ENCODE measurements at regions not wholly inside any gene's neighbourhood (a gene's known extent, or its start where the extent isn't known, plus 50 kb on each side); places are given as distances from the start of the nearest gene placed in this dataset.

DNA sequence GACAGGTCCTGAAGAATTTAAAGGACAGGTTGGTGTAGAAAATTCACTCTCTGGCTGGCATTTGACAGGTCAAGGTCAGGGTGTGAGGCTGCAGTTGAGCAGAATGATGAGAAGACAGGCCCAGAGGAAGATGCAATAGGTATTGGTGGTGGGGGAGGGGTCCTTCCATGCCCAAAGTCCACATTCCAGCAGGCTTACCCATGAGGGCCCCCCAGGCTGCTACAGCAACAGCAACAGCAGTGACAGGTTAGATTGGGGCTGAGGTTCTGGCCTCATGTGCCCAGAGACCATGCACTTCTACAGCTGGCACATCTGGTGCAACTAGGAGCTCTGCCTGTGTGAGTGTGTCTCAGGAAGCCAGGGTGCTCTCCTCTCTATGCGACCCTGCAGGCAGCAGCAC lies 223.5 kb upstream of the GHITM start:
- TF ChIP-seq, protein P1, sequence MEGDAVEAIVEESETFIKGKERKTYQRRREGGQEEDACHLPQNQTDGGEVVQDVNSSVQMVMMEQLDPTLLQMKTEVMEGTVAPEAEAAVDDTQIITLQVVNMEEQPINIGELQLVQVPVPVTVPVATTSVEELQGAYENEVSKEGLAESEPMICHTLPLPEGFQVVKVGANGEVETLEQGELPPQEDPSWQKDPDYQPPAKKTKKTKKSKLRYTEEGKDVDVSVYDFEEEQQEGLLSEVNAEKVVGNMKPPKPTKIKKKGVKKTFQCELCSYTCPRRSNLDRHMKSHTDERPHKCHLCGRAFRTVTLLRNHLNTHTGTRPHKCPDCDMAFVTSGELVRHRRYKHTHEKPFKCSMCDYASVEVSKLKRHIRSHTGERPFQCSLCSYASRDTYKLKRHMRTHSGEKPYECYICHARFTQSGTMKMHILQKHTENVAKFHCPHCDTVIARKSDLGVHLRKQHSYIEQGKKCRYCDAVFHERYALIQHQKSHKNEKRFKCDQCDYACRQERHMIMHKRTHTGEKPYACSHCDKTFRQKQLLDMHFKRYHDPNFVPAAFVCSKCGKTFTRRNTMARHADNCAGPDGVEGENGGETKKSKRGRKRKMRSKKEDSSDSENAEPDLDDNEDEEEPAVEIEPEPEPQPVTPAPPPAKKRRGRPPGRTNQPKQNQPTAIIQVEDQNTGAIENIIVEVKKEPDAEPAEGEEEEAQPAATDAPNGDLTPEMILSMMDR (IDR thresholded peaks at IDR 0.05): no peak
- TF ChIP-seq RFX5 (IDR thresholded peaks at IDR 0.05) (no peak), TP53 (CRISPR knock-in tag; IDR thresholded peaks at IDR 0.05) (no peak)

All from A549 (cell line).